ENCODE measurements at regions not wholly inside any gene's neighbourhood (a gene's known extent, or its start where the extent isn't known, plus 50 kb on each side); places are given as distances from the start of the nearest gene placed in this dataset.

GRCh38 chr5:133830281-133830680 is 138.1 kb downstream of the C5orf15 start:
- TF ChIP-seq CTCF (IDR thresholded peaks at IDR 0.05) (no peak), POLR2A (IDR thresholded peaks at IDR 0.05) (no peak)
